Smooth muscle cell (in vitro differentiated cells): ENCODE measurements at regions not wholly inside any gene's neighbourhood (a gene's known extent, or its start where the extent isn't known, plus 50 kb on each side); places are given as distances from the start of the nearest gene placed in this dataset.

ENCODE experiments used
- DNase-seq: peaks from one replicate; lab custom pipeline; 2025; ENCODE audit not compliant: unreplicated experiment; lab: John Stamatoyannopoulos, UW
- H2AFZ ChIP-seq: fragments of 200-600 bp; sonication (generic); 2 replicates; pipeline ENCODE4 v1.6.0; 2016; ENCODE audit warnings: antibody characterized with exemption, low read depth, mild to moderate bottlenecking
- H3F3A ChIP-seq: fragments of 200-600 bp; sonication (generic); 2 replicates; pipeline ENCODE4 v1.6.0; 2017; ENCODE audit warnings: antibody characterized with exemption, low read depth
- H3K27ac ChIP-seq: fragments of 200-600 bp; sonication (generic); 2 replicates; pipeline ENCODE4 v1.5.1; 2016; ENCODE audit warnings: low read depth, mild to moderate bottlenecking
- H3K27me3 ChIP-seq: fragments of 200-600 bp; sonication (generic); 2 replicates; pipeline ENCODE4 v1.6.1; 2016; ENCODE audit warnings: low read depth, mild to moderate bottlenecking
- H3K36me3 ChIP-seq: fragments of 200-600 bp; sonication (generic); 2 replicates; pipeline ENCODE4 v1.5.1; 2016; ENCODE audit warnings: low read depth
- H3K4me1 ChIP-seq: fragments of 200-600 bp; sonication (generic); 2 replicates; pipeline ENCODE4 v1.5.1; 2016; ENCODE audit warnings: low read depth
- H3K4me2 ChIP-seq: fragments of 200-600 bp; sonication (generic); 2 replicates; pipeline ENCODE4 v1.6.0; 2016; ENCODE audit warnings: mild to moderate bottlenecking
- H3K4me3 ChIP-seq: fragments of 200-600 bp; sonication (generic); 2 replicates; pipeline ENCODE4 v1.5.1; 2016; ENCODE audit warnings: mild to moderate bottlenecking
- H3K79me2 ChIP-seq: fragments of 200-600 bp; sonication (generic); 2 replicates; pipeline ENCODE4 v1.6.0; 2016; ENCODE audit warnings: low read depth, mild to moderate bottlenecking
- H3K9ac ChIP-seq: fragments of 200-600 bp; sonication (generic); 2 replicates; pipeline ENCODE4 v1.6.0; 2016; ENCODE audit warnings: low read depth
- H3K9me3 ChIP-seq: fragments of 200-600 bp; sonication (generic); replicated peaks from 2 replicates; pipeline ENCODE4 v1.5.1; 2016; ENCODE audit warnings: low read depth
- H4K20me1 ChIP-seq: fragments of 200-600 bp; sonication (generic); 2 replicates; pipeline ENCODE4 v1.6.0; 2016; ENCODE audit warnings: low read depth
- WGBS: methylation state at CpG from one replicate; pipeline ENCODE4 v1.1.7; 2016; ENCODE audit warnings: low lambda C conversion rate; 5-methylcytosine and 5-hydroxymethylcytosine counted together
- TF ChIP-seq, protein P1 (sequence below): fragments of 200-600 bp; sonication (generic); IDR thresholded peaks from 2 replicates; pipeline ENCODE4 v1.5.1; 2017; ENCODE audit warnings: borderline replicate concordance, mild to moderate bottlenecking, antibody characterized with exemption; ENCODE audit not compliant: insufficient read depth, poor library complexity, severe bottlenecking

DNA sequence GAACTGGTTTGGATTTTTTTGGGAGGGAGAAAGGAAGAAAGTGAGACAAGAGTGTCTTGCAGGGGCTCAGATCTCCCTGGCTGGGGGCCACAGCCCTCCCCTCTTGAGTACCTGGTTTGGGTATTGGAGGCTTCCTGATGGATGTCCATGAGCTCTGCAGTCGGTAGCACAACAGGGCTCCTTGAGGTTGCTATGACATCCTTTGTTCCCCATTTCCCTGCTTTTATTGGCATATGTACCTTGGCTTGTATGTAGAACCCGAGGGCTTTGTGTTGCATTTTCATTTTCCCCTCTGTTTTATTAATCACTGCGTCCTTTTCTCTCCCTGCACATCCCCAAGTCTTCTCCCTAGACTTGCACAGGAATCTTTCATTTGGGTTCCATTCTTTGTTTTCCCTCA, 355.5 kb upstream of the TSHZ2 start:
- TF ChIP-seq, protein P1, sequence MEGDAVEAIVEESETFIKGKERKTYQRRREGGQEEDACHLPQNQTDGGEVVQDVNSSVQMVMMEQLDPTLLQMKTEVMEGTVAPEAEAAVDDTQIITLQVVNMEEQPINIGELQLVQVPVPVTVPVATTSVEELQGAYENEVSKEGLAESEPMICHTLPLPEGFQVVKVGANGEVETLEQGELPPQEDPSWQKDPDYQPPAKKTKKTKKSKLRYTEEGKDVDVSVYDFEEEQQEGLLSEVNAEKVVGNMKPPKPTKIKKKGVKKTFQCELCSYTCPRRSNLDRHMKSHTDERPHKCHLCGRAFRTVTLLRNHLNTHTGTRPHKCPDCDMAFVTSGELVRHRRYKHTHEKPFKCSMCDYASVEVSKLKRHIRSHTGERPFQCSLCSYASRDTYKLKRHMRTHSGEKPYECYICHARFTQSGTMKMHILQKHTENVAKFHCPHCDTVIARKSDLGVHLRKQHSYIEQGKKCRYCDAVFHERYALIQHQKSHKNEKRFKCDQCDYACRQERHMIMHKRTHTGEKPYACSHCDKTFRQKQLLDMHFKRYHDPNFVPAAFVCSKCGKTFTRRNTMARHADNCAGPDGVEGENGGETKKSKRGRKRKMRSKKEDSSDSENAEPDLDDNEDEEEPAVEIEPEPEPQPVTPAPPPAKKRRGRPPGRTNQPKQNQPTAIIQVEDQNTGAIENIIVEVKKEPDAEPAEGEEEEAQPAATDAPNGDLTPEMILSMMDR: no peak
- peaks cover 69% of the 10 kb centered on the region for H3K27me3 ChIP-seq
- H3F3A ChIP-seq: no peaks in the 10 kb centered on the region
- no peaks in the 10 kb centered on the region for H3K36me3 ChIP-seq
- H3K27ac ChIP-seq: no peak overlapping the region
- no peak overlapping the region for H2AFZ ChIP-seq
- DNase-seq: no peak
- no peak overlapping the region for H3K4me3 ChIP-seq
- H3K9ac ChIP-seq: no peak overlapping the region
- no peak overlapping the region for H3K4me2 ChIP-seq
- H3K4me1 ChIP-seq: no peaks in the 10 kb centered on the region
- no peaks in the 10 kb centered on the region for H3K79me2 ChIP-seq
- H4K20me1 ChIP-seq: no peaks in the 10 kb centered on the region
- 84% methylated on average over 3 of the region's 3 CpGs for WGBS
- H3K9me3 ChIP-seq: no peaks in the 10 kb centered on the region

GRCh38 chr20:52614051-52614863, 357.9 kb upstream of the TSHZ2 start:
- Histone ChIP-seq H3K4me3 (no peak overlapping the region), H3K79me2 (no peaks in the 10 kb centered on the region), H3K36me3 (no peaks in the 10 kb centered on the region), H3K27me3 (peaks cover 74% of the 10 kb centered on the region), H3K4me2 (no peak overlapping the region), H3K4me1 (no peaks in the 10 kb centered on the region), H3F3A (no peaks in the 10 kb centered on the region), H3K9ac (no peak overlapping the region), H4K20me1 (no peaks in the 10 kb centered on the region), H2AFZ (no peak overlapping the region), H3K9me3 (no peaks in the 10 kb centered on the region), H3K27ac (no peak overlapping the region)
- TF ChIP-seq, protein P1: no peak
- 89% methylated on average over 3 of the region's 3 CpGs for WGBS
- DNase-seq: no peak

GRCh38 chr20:52612046-52612632, 360.0 kb upstream of the TSHZ2 start:
- Histone ChIP-seq H3K79me2 (no peaks in the 10 kb centered on the region), H4K20me1 (no peaks in the 10 kb centered on the region), H3F3A (no peaks in the 10 kb centered on the region), H3K36me3 (no peaks in the 10 kb centered on the region), H3K27me3 (peaks cover 59% of the 10 kb centered on the region), H3K9ac (no peak overlapping the region), H3K9me3 (no peaks in the 10 kb centered on the region), H3K4me3 (no peak overlapping the region), H3K4me1 (no peaks in the 10 kb centered on the region), H2AFZ (no peak overlapping the region), H3K27ac (no peak overlapping the region), H3K4me2 (no peak overlapping the region)
- TF ChIP-seq, protein P1: no peak
- no peak for DNase-seq
- 89% methylated on average over 5 of the region's 5 CpGs for WGBS
